Osteocyte (in vitro differentiated cells): ENCODE measurements at regions not wholly inside any gene's neighbourhood (a gene's known extent, or its start where the extent isn't known, plus 50 kb on each side); places are given as distances from the start of the nearest gene placed in this dataset.

Experiments
- DNase-seq: peaks from one replicate; pipeline ENCODE4 v3.0.0; 2021; ENCODE audit warnings: mixed read lengths; ENCODE audit not compliant: unreplicated experiment; ENCODE audit errors: extremely low spot score
- H3K27ac Mint-ChIP-seq: one replicate; pipeline ENCODE4 v1.8.0; 2021; ENCODE audit warnings: mild to moderate bottlenecking, mixed read lengths; ENCODE audit not compliant: unreplicated experiment
- H3K27me3 Mint-ChIP-seq: one replicate; pipeline ENCODE4 v1.8.0; 2021; ENCODE audit warnings: mixed read lengths; ENCODE audit not compliant: unreplicated experiment
- H3K36me3 Mint-ChIP-seq: one replicate; pipeline ENCODE4 v1.8.0; 2021; ENCODE audit warnings: mixed read lengths; ENCODE audit not compliant: unreplicated experiment
- H3K4me1 Mint-ChIP-seq: one replicate; pipeline ENCODE4 v1.8.0; 2021; ENCODE audit warnings: mixed read lengths; ENCODE audit not compliant: unreplicated experiment
- H3K4me3 Mint-ChIP-seq: one replicate; pipeline ENCODE4 v1.8.0; 2021; ENCODE audit warnings: mild to moderate bottlenecking, moderate library complexity, mixed read lengths; ENCODE audit not compliant: unreplicated experiment
- H3K9me3 Mint-ChIP-seq: one replicate; pipeline ENCODE4 v1.8.0; 2021; ENCODE audit warnings: mixed read lengths; ENCODE audit not compliant: unreplicated experiment
- CTCF ChIP-seq: fragments of 200-600 bp; sonication (generic); IDR thresholded peaks from 2 replicates; pipeline ENCODE4 v1.5.0; 2021; ENCODE audit warnings: antibody characterized with exemption, mild to moderate bottlenecking, moderate library complexity

- no peaks in the 10 kb centered on the region for H3K4me1 Mint-ChIP-seq
- no peak overlapping the region for H3K27ac Mint-ChIP-seq
- TF ChIP-seq CTCF, result no peak
- H3K4me3 Mint-ChIP-seq, result no peak overlapping the region
- DNase-seq, result no peak
- H3K36me3 Mint-ChIP-seq, result no peaks in the 10 kb centered on the region
- H3K9me3 Mint-ChIP-seq, result no peaks in the 10 kb centered on the region
- H3K27me3 Mint-ChIP-seq, result no peaks in the 10 kb centered on the region
Measured at GRCh38 chr13:58869566-58869965, 1238.0 kb downstream of the PCDH17 start.

- Mint-ChIP-seq H3K4me1 (no peaks in the 10 kb centered on the region), H3K36me3 (no peaks in the 10 kb centered on the region), H3K9me3 (no peaks in the 10 kb centered on the region), H3K27ac (no peak overlapping the region), H3K4me3 (no peak overlapping the region), H3K27me3 (no peaks in the 10 kb centered on the region)
- no peak for TF ChIP-seq CTCF
- no peak for DNase-seq
Measured at GRCh38 chr13:58876473-58876872, 1244.9 kb downstream of the PCDH17 start.

- no peaks in the 10 kb centered on the region for H3K9me3 Mint-ChIP-seq
- no peak for DNase-seq
- peaks cover 4% of the 10 kb centered on the region for H3K27me3 Mint-ChIP-seq
- no peak overlapping the region for H3K4me3 Mint-ChIP-seq
- H3K4me1 Mint-ChIP-seq, result no peaks in the 10 kb centered on the region
- no peak overlapping the region for H3K27ac Mint-ChIP-seq
- no peak for TF ChIP-seq CTCF
- H3K36me3 Mint-ChIP-seq, result no peaks in the 10 kb centered on the region
Measured at GRCh38 chr13:58879114-58879513, 1247.6 kb downstream of the PCDH17 start.

- no peak for DNase-seq
- Mint-ChIP-seq H3K9me3 (no peaks in the 10 kb centered on the region), H3K4me3 (no peak overlapping the region), H3K27me3 (peaks cover 11% of the 10 kb centered on the region), H3K27ac (no peak overlapping the region), H3K36me3 (no peaks in the 10 kb centered on the region), H3K4me1 (no peaks in the 10 kb centered on the region)
- no peak for TF ChIP-seq CTCF
Measured at GRCh38 chr13:58882516-58882915, 1251.0 kb downstream of the PCDH17 start.

- no peaks in the 10 kb centered on the region for H3K9me3 Mint-ChIP-seq
- TF ChIP-seq CTCF, result no peak
- H3K27ac Mint-ChIP-seq, result no peak overlapping the region
- no peak for DNase-seq
- peaks cover 11% of the 10 kb centered on the region for H3K27me3 Mint-ChIP-seq
- H3K36me3 Mint-ChIP-seq, result no peaks in the 10 kb centered on the region
- no peak overlapping the region for H3K4me3 Mint-ChIP-seq
- no peaks in the 10 kb centered on the region for H3K4me1 Mint-ChIP-seq
Measured at GRCh38 chr13:58883405-58883804, 1251.9 kb downstream of the PCDH17 start.
